ENCODE measurements at regions not wholly inside any gene's neighbourhood (a gene's known extent, or its start where the extent isn't known, plus 50 kb on each side); places are given as distances from the start of the nearest gene placed in this dataset.

DNA sequence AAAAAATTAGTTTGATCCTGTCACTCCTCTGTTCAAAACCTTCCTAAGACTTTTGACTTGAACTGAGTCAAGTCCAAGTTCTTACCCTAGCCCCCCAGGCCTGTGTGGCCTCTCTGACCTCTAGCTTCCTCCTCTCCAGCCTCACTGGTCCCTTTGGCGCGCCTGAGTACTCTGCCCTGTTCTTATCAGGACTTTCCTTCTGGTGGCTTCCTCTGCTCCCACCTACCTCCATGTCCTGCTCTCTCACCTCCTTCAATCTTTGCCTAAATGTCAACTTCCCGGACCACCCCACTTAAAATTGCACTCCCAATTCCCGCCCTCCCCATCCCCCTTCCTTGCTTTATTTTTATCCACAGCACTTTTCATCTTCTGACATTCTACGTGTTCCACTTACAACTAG, 526.1 kb upstream of the KLF4 start:
- DNase-seq = no peak

DNA sequence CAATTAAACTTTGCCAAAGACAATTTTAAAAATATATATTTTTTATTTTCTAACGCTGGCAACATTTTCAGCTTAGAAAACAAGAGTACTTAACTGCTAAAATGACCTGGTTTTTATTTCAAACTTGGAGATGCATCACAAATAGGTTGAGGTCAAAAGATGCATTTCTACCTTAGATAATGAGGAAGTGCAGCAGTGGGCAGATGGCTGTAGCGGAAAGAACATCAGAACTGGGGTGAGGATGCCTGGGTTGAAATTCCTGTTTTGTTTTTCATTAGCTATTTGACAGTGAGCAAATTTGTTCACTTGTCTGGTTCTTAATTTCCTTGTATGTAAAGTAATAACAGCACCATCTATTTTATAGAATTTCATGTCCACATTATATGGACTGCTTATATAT, 524.8 kb upstream of the KLF4 start:
- DNase-seq = no peak

DNA sequence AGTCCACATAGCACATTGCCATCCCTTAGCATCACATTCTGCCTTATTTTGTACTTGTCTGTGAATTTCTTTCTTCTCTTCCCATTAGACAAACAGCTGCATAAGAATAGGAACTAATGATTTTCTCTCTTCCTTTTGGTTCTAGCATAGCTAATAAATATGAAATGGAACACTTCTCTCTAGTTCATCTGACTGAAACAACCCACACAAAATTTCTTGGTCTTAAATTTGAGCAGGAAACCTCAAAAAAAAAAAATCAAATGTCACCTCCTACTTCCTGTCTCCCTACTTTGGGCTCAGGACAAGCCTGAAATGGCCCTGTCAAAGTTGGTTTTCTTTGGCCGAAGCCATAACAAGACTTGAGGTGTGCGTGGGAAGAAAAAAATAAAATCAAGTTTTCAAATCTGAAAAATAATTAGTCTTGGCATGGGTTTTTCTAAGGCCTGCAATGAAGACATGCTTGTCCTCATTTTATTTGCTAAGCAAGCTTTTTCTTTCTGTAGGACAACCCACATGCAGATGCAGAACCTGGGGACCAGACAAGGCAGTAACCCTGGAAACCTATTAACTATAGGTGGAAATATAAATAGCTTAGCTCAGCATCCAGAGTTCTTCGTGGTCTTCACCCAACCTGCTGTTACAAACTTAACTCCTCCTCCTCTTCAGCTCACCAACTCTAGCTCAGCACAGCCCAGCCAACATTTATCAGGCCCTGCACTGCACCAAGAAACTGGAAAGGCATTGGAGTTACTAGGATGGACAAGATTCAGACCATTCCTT, 523.5 kb upstream of the KLF4 start:
- no peak for DNase-seq

DNA sequence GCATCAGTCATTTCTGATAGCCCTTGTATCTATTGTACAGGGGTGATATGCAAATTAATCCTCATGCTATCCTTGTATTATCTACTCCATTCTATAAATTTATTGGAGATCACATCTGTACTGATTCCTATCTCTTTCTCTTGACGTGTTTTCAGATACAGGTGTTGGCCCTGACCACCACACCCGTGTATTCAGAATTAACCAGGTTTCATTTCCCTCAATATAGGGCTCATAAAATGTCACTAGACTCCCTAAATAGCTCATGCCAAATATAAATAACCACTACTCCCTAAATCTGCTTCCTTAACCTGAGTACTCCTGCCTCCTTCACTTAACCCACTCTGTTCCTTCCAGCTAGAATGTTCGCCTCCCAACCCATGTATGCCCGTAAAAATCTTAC, 522.8 kb upstream of the KLF4 start:
- no peak for DNase-seq

DNA sequence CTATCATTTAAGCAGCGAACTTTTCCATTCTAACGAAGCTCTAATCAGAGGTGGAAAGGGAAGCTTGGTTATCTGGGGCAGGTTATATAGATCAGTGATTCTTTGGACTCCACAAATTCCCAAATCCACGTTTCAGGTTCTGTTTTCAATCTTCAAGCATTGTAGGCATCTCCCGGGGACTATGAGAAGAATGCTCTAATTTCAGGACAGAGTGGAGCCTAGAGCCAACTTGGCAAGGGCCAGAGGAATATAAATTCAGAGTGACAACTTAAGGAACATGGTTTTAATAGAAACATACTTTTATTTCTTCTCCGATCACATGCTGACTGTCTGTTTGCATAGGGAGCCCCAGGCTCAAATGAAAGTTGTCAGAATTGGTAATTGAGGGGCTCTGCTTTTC, 514.0 kb upstream of the KLF4 start:
- DNase-seq = no peak

DNA sequence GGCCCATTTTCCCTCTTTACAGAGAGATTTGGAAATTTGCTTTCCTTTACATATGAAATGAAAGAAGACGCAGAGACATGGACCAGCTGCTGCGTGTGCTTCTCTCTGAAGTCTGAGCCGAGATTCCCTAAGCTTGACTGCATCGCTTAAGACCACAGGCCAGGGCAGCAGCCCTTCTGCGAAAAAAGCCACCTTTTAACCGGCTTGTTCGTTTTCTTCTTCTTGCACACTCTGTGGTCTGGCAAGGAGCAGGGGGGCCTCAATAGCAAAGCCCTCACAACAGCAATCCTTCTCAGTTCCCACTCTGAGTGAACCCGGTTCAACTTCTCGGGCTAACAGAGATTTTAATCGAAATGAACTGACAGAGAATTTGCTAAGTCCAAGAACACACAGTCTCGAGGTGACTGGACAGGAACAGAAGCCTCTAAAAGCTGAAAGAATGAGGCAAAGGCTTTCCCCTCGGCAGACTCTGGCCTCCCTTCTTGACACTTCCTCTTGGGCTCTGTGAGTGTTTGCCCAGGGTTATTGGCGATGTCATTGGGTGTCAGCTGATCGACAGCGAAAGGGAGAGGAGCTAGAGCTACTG, 512.9 kb upstream of the KLF4 start:
- DNase-seq = no peak

DNA sequence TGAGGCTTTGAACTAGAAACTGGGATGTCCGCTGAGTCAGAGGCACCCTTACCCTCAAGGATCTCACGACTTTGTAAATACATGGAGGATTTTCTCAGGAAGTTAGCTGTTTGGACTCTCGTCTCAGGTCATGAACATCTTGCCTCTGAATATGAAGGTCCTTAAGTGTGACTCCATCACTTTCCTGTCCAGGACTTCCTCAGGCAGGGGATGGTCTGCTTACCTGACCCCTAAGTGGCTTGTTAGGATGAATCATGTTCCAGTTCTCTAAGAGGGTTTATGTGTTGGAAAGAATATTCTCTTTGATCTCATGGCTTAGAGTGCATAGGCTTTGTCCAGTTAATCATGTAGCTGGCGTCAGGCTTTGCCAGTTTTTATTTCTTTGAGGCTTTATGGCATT, 511.7 kb upstream of the KLF4 start:
- DNase-seq = no peak

DNA sequence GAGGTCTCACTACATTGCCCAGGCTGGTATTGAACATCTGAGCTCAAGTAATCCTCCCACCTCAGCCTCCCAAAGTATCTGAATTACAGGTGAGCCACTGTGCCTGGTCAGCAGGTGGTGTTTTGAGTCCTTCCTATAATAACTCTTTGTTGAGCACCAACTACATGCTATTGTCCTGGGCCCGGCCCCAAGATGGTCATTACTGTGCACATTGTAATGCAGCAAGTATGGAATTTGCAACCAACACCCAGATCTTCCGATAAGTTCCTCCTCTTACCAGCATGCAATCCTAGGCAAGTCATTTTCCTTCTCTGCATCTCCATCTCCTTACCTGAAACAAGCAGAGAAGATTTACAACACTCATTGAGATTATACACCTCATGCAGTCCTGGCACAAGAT, 510.3 kb upstream of the KLF4 start:
- DNase-seq = no peak

DNA sequence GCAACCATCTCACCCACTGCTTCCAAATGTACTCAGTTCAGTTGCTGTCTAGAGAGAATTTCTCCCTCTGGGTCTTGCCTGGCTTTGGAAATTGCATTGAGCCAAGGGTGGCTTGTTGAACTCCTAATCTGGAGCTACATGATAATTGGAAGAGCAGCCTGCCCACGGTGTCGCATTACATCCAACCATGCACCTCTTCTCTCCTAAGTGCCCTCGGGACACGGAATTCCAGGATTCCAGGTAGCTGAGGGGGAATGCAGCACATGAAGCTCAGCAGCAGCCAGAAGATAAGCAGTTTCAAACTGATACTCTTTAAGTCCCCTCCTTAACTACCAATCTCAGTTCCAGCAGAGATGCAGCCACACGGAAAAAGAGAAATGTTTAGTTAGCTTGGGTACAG, 509.4 kb upstream of the KLF4 start:
- no peak for DNase-seq

DNA sequence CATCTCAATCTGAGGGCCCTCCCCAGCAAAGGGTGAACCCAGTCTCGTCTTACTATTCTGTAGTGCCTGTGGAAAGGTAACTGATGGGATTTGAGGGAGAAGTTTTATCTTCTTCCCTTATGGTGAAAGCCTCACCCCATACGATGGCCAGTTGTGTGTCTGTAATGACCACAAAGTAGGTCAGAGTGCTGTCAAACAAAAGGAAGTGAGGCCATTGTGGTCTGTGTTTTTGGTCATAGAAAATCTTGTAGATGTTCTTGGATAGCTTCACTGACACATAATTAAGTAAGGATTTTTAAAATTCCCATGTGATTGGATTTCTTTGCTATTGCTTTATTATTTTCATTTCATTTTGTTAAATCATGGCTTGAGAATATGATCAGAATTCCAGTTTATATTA, 505.1 kb upstream of the KLF4 start:
- no peak for DNase-seq

DNA sequence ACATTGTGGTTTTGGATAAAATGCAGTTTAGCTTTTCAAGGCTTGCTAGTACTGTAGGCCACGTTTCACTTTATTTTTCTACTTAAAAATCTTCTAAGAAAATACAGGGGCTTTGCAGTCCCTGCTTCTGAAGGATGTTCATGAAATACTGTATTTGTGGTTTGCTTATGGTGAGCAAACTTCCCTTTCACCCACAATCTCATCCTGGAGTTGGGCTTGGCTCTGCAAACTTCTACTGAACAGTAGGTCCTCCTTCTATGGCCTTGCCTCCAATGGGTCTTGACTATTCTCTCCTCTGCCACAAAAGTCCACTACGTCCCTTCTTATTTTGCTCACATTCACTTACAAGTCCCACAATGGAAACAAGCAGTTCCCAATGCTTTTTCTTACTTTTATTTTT, 502.7 kb upstream of the KLF4 start:
- DNase-seq = no peak

DNA sequence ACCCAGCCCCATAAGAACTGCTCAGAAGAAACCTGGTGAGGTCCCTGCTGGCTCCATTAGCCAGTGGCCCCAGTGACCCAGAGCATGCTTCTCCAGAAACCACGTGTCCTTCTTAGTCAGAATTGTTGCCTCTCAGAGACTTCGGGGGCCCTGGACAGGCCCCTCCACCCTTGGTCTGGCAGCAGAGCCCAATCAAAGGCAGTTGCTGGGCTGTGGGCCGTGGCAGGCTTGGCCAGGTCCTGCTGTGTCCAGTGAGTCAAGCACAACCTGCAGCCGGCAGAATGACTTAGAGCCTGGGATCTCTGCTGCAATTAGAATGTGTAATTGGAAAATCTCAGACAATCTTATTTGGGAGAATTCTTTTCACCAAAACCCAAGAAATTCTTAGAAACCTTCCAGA, 502.0 kb upstream of the KLF4 start:
- no peak for DNase-seq

DNA sequence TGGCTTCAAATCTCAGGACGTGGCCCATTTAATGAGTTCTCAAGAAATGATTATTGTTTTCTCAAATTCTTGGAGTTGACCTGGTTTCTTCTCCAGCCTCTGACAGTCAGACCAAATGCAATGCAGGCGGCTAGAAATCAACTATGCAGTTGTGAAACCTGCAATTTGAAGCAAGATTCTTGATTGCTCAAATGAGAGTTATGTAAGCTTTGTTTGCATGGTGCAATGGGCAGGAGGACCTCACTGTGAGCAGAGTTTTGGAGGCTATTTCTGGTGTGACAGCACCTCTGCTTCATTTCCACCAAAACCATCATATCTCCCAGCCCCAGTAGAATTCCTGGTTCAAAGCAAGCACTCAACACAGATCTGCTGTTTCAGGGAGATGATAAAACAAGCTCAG, 500.0 kb upstream of the KLF4 start:
- DNase-seq = no peak

DNA sequence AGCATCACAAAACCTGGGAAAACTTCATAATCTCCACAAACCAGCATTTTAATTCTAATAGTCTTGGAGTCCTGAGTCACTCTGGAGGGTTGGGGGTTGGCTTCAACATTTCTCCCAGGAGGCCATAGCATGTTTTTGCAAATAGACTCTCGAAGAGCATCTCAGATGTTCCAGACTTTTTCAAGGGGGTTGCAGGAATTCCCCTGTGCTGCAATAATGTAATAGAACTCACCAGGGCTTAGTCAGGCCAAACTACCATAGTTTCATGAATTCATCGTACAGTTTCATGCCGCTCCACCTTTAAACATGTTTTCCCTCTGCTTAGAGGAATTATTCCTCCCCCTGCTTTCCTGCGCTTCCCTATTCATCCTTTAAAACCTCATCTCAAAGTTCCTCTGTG, 499.5 kb upstream of the KLF4 start:
- DNase-seq = no peak

DNA sequence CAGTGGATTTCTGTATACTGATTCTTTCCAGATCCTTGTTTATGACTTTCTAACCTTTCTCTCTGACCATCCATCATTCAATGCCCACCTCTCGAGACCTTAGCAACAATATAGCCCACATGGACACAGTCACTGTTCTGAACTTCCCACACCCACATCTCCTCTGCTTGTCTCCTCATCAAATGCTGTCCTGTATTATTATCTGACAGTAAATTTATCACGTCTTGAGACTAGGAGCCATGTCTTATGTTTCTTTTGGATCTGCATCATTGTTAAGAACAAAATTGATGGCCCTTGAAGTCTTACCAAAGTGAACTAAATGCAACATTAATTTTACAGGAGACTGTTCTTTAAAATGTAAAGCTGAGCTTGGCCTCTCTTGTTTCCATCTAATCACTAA, 495.4 kb upstream of the KLF4 start:
- no peak for DNase-seq

DNA sequence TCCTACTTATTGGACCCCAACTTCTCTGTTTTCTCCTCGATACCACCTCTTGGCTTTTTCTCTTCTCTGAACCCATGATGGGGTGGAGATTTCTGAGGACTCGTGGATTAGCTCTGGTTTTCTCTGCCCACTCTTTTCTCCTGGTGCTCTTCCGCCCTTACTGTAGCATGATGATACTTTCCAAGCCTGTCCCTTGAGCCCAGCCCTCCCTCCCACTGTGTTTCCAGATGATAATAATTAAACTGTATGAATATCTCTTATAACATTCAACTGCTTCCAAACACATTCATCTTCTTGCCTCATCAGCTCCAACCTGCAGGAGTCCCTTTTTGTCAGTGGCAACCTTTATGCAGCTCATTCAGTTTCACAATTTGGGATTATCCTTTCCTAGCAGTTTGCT, 494.2 kb upstream of the KLF4 start:
- DNase-seq = no peak

DNA sequence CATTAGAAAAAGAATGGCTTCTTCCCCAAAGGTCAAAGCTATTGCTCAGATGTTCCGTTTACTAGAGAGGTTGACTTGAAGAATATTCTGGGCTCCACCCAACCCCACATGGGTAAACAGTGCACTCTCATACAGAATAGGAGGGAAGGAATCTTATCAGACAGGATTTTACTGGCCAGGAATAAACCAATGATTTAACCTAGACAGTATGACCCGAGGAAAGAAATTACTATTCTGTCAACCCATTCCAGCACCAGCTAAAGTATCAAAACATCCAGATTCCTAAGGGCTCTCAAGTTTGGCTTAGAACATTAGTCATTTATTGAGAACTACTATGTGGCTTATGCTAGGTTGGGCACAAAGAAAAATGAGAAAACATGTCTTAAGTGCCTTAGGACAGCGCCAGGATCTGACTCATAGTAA, 493.6 kb upstream of the KLF4 start:
- DNase-seq = no peak

DNA sequence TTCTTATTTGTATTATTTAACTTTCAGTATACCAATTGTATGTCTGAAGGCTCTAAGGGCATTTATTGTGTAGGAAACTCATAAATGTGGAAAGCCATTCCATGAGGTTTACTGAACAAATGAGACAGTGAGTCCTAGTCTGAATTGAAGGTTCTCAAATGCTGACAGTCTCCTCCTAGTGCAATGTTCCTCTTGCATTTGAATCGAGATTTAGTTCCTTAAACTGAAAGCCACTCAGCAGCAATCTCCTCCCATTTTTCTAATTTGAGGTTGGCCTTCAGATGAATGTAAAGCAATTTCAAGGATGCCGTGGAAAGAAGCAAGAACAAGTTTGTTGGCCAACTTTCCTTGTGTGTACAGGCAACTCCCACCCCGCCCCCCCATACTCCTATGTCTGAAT, 493.2 kb upstream of the KLF4 start:
- DNase-seq = no peak

DNA sequence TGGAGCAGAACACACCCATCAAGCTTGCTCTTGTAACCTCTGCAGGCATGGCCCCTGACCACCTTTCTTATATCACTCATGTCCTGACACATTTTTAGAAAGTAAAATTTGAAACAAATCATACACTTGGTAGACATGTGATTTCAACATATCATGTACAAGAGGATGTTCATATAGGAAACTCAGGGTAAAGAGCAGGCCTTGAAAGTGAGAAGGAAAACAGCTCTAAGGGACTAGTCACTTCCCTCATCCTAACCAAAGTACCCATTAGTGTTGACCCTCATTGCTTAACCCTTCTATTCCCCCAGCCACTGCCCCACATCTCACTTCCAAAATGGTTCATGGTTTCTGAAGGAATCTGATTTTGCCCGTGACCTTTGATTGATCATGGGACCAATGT, 492.4 kb upstream of the KLF4 start:
- DNase-seq = no peak

DNA sequence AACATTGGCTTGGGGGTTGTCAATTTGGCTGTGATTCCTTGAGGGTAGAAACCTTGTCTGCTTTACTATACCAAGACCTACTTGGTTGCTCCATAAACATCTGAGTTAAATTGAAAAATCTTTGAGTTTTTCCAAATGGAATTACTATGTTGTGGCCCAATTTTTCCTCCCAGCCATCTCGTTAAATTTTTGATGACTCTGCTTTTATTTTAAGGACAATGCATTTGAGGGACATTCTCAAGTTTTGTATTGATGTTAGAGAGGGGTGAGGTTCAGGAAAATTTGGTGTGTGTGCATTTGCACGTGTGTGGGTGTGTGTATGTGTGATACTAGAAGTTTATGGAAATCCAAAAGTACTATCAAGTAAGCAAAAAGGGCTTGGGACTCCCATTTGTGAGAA, 491.4 kb upstream of the KLF4 start:
- DNase-seq = no peak

DNA sequence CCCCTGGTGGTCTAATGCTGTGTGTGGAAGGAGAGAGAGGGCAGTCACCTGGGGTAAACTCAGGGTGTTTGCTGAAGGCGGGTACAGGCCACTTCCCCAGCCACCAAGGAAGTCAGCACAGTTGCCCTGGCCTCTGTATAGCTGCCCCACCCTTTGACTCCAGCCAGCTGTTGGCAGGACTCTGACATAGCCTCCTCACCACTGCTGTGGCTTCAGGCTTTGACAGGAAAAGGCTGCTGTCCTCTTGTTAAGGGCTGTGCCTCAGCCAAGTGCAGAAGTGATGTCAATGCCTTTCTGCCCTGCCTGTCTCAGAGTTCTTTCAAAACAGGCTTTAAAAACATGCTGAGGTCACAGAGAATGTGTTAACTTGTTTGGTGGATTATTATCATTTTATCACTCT, 487.2 kb upstream of the KLF4 start:
- DNase-seq = no peak

DNA sequence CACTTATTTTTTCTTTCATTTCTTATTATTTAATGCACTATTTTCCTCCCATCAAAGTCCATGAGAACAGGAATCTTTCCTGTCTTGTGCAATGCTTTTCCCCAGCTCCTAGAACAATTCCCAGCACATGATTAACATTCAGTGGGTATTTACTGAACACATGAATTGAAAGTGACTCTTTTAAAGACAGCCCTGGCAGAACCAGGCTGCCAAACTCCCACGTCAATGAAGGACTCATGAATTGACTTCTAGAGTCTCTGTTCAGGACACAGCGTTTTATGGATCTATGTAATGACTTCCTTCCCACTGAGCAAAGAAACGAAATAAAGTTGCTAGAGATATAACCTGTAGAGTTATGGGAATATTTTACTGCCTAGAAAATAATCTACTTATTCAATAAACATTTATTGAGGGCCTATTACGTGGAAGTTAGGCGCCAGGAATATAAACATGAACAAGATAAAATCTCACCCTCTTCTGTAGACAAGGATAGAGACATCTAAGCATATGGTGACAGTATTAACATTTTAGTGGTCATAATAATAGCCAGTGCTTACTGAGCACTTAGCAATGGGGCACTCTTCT, 485.9 kb upstream of the KLF4 start:
- DNase-seq = no peak

DNA sequence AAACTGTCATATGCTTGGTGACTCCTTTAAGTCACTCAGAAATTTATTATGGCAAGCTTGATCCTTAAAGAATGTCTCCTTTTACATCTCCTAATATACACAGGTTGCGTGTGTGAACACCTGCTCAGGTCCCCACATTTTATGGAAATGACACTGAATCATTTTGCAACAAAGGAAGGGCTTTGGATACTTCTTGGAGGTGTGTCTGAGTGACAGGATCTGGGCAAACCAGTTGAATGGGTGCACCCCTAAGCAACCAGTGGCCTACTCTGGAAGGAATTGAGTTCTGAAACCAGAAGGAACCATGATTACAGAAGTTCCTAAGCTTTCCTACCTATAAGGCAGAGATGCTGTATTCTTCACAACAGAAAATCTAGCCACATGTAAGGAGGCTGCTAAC, 483.9 kb upstream of the KLF4 start:
- no peak for DNase-seq

DNA sequence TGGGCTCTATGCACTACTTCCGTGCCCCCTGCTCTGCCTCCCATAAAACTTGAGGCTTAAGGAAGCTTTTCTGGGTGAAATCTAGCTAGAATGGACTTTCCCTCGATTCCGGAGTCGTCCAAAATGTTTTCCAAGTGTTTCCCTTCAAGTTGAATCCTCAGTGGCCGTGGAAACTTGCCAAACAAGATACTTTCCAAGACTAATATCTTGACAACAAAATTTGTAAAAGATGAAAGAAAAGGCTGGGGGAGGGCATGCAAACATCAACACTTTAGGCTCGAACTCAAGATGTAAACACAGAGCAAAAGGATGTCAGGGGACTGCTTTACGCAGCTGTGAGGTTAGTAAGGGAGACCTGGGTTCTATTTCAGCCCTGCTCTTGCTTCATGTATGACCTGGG, 482.8 kb upstream of the KLF4 start:
- DNase-seq = no peak

DNA sequence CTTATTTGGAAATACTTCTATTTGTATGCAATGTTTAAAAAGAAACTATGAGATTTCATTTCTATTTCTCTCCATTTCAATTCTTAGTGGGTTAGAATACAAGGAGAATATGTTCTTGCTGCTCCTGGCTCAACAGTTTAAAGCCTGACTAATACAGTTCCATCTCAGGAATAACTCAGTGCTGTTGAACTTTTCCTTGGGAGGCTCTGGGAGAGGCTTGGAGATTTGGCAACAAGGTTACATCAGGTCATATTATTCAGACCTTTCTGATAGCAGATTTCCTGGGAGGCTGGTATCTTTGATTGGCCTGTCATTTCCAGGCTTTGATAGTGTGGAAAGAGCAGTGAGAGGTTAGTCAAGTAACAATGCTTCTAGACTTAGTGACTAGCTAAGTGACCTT, 481.7 kb upstream of the KLF4 start:
- DNase-seq = no peak

All from NCI-H2107 (cell line).